ENCODE measurements at regions not wholly inside any gene's neighbourhood (a gene's known extent, or its start where the extent isn't known, plus 50 kb on each side); places are given as distances from the start of the nearest gene placed in this dataset.

GRCh38 chr6:140401761-140402160, 1027.3 kb upstream of the CITED2 start:
- H3K4me2 ChIP-seq (ENCODE audit: low read depth, low read length): no peak overlapping the region
- H3K4me1 ChIP-seq (ENCODE audit: low read length): no peaks in the 10 kb centered on the region
- no peak overlapping the region for H2AFZ ChIP-seq (ENCODE audit: low read length)

GRCh38 chr6:140398076-140398475, 1023.6 kb upstream of the CITED2 start:
- Histone ChIP-seq H3K9ac (ENCODE audit: low read length) (no peak overlapping the region), H3K9me2 (replicated peaks; ENCODE audit: insufficient read depth, low read length) (no peaks in the 10 kb centered on the region), H3K4me3 (ENCODE audit: low read length) (no peak overlapping the region), H4K20me1 (ENCODE audit: insufficient read depth, low read length) (no peaks in the 10 kb centered on the region), H3K4me1 (ENCODE audit: low read length) (no peaks in the 10 kb centered on the region), H2AFZ (ENCODE audit: low read length) (no peak overlapping the region), H3K27me3 (replicated peaks; ENCODE audit: insufficient read depth, low read length) (no peaks in the 10 kb centered on the region), H3K36me3 (replicated peaks; ENCODE audit: insufficient read depth, low read length) (no peaks in the 10 kb centered on the region), H3F3A (ENCODE audit: insufficient read depth, low read length) (no peaks in the 10 kb centered on the region), H3K4me2 (ENCODE audit: low read depth, low read length) (no peak overlapping the region), H3K79me2 (ENCODE audit: low read length) (no peaks in the 10 kb centered on the region), H3K27ac (ENCODE audit: low read length) (no peak overlapping the region), H3K9me3 (replicated peaks; ENCODE audit: insufficient read depth, low read length) (no peaks in the 10 kb centered on the region)
- DNase-seq: no peak
- TF ChIP-seq, protein P1, sequence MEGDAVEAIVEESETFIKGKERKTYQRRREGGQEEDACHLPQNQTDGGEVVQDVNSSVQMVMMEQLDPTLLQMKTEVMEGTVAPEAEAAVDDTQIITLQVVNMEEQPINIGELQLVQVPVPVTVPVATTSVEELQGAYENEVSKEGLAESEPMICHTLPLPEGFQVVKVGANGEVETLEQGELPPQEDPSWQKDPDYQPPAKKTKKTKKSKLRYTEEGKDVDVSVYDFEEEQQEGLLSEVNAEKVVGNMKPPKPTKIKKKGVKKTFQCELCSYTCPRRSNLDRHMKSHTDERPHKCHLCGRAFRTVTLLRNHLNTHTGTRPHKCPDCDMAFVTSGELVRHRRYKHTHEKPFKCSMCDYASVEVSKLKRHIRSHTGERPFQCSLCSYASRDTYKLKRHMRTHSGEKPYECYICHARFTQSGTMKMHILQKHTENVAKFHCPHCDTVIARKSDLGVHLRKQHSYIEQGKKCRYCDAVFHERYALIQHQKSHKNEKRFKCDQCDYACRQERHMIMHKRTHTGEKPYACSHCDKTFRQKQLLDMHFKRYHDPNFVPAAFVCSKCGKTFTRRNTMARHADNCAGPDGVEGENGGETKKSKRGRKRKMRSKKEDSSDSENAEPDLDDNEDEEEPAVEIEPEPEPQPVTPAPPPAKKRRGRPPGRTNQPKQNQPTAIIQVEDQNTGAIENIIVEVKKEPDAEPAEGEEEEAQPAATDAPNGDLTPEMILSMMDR (IDR thresholded peaks at IDR 0.05; ENCODE audit: low read length): no peak
- TF ChIP-seq EZH2 (optimal IDR thresholded peaks at IDR 0.05; ENCODE audit: low read depth, low read length) (no peak), EZH2phosphoT487 (IDR thresholded peaks at IDR 0.05; ENCODE audit: low read length) (no peak)

More at GRCh38 chr6:140401761-140402160, 1027.3 kb upstream of the CITED2 start:
- H4K20me1 ChIP-seq (ENCODE audit: insufficient read depth, low read length): no peaks in the 10 kb centered on the region
- DNase-seq: no peak
- TF ChIP-seq EZH2 (optimal IDR thresholded peaks at IDR 0.05; ENCODE audit: low read depth, low read length) (no peak), EZH2phosphoT487 (IDR thresholded peaks at IDR 0.05; ENCODE audit: low read length) (no peak)
- TF ChIP-seq, protein P1 (IDR thresholded peaks at IDR 0.05; ENCODE audit: low read length): no peak
- H3K9me2 ChIP-seq (replicated peaks; ENCODE audit: insufficient read depth, low read length): no peaks in the 10 kb centered on the region
- no peak overlapping the region for H3K4me3 ChIP-seq (ENCODE audit: low read length)
- H3K27me3 ChIP-seq (replicated peaks; ENCODE audit: insufficient read depth, low read length): no peaks in the 10 kb centered on the region
- H3K9ac ChIP-seq (ENCODE audit: low read length): no peak overlapping the region
- H3K36me3 ChIP-seq (replicated peaks; ENCODE audit: insufficient read depth, low read length): no peaks in the 10 kb centered on the region
- H3K79me2 ChIP-seq (ENCODE audit: low read length): no peaks in the 10 kb centered on the region
- H3K27ac ChIP-seq (ENCODE audit: low read length): no peak overlapping the region
- H3F3A ChIP-seq (ENCODE audit: insufficient read depth, low read length): no peaks in the 10 kb centered on the region
- H3K9me3 ChIP-seq (replicated peaks; ENCODE audit: insufficient read depth, low read length): no peaks in the 10 kb centered on the region

GRCh38 chr6:140397106-140397505, 1022.7 kb upstream of the CITED2 start:
- no peak overlapping the region for H2AFZ ChIP-seq (ENCODE audit: low read length)

More at GRCh38 chr6:140397106-140397505, 1022.7 kb upstream of the CITED2 start:
- H3K4me2 ChIP-seq (ENCODE audit: low read depth, low read length): no peak overlapping the region
- H3K27ac ChIP-seq (ENCODE audit: low read length): no peak overlapping the region
- H3K4me3 ChIP-seq (ENCODE audit: low read length): no peak overlapping the region
- H3K4me1 ChIP-seq (ENCODE audit: low read length): no peaks in the 10 kb centered on the region
- DNase-seq: no peak
- H3K79me2 ChIP-seq (ENCODE audit: low read length): no peaks in the 10 kb centered on the region
- no peaks in the 10 kb centered on the region for H3F3A ChIP-seq (ENCODE audit: insufficient read depth, low read length)
- H3K36me3 ChIP-seq (replicated peaks; ENCODE audit: insufficient read depth, low read length): no peaks in the 10 kb centered on the region
- no peaks in the 10 kb centered on the region for H3K9me3 ChIP-seq (replicated peaks; ENCODE audit: insufficient read depth, low read length)
- no peaks in the 10 kb centered on the region for H3K9me2 ChIP-seq (replicated peaks; ENCODE audit: insufficient read depth, low read length)
- TF ChIP-seq, protein P1 (IDR thresholded peaks at IDR 0.05; ENCODE audit: low read length): no peak
- TF ChIP-seq EZH2phosphoT487 (IDR thresholded peaks at IDR 0.05; ENCODE audit: low read length): no peak
- no peak for TF ChIP-seq EZH2 (optimal IDR thresholded peaks at IDR 0.05; ENCODE audit: low read depth, low read length)
- H3K9ac ChIP-seq (ENCODE audit: low read length): no peak overlapping the region
- H4K20me1 ChIP-seq (ENCODE audit: insufficient read depth, low read length): no peaks in the 10 kb centered on the region
- H3K27me3 ChIP-seq (replicated peaks; ENCODE audit: insufficient read depth, low read length): no peaks in the 10 kb centered on the region
